HCT116 (cell line): ENCODE measurements at regions not wholly inside any gene's neighbourhood (a gene's known extent, or its start where the extent isn't known, plus 50 kb on each side); places are given as distances from the start of the nearest gene placed in this dataset.

Experiments
- ATAC-seq: fragments of 200-7000 bp; cut with Tn5 transposase; 2 replicates; pipeline ENCODE4 v1.9.1; 2020; ENCODE audit warnings: mild to moderate bottlenecking, moderate library complexity
- BruUV-seq: library from RNA; stranded (reverse); fragments of 400-500 nt; replicated peaks from 2 replicates; lab custom pipeline; 2021; lab: Mats Ljungman, UMichigan
- CTCF ChIA-PET: fragments of 300-600 bp; sonication (Branson Sonifier 250); formaldehyde crosslinking; loops from one replicate; lab custom pipeline; 2021; ENCODE audit warnings: antibody characterized with exemption; lab: Charles Lee
- POLR2A ChIA-PET: fragments of 300-600, 350-600 bp; sonication (Branson Sonifier 250); formaldehyde crosslinking; loops from one replicate; lab custom pipeline; 2021; ENCODE audit warnings: antibody characterized with exemption; lab: Charles Lee
- RAD21 ChIA-PET, 2 experiments: fragments of 300-600 bp; sonication (Branson Sonifier 250); formaldehyde crosslinking; loops; one replicate each; lab custom pipeline; 2023; ENCODE audit warnings: low total read pairs in 2 of 2; ENCODE audit not compliant: uncharacterized antibody in 2 of 2, unreplicated experiment in 2 of 2, low non-redundant PET in 1 of 2; lab: Charles Lee
- DNase-seq: peaks from one replicate; pipeline ENCODE4 v3.0.0-alpha.2; 2010; ENCODE audit warnings: low read depth, low spot score
- H2AFZ ChIP-seq: fragments of 200-600 bp; shearing (Covaris generic), sonication (generic); 2 replicates; pipeline ENCODE4 v1.6.1; 2017; ENCODE audit warnings: low read depth, mixed run types, mixed read lengths, antibody characterized with exemption, low read length; ENCODE audit not compliant: poor library complexity, severe bottlenecking
- H3K27ac ChIP-seq: 2 replicates; pipeline ENCODE4 v1.5.1; 2012; ENCODE audit warnings: low read depth, low read length
- H3K27me3 ChIP-seq: fragments of 200-600 bp; sonication (generic); 2 replicates; pipeline ENCODE4 v1.6.1; 2016; ENCODE audit warnings: mixed run types, low read length, mixed read lengths; ENCODE audit not compliant: insufficient read depth
- H3K36me3 ChIP-seq, 2 experiments: fragments of 200-500 bp in 1 of 2; fragments of 200-600 bp in 1 of 2; sonication (Bioruptor generic) in 1 of 2; sonication (generic) in 1 of 2; 2 replicates each; pipeline versions ENCODE4 v1.5.1 to v1.6.1; 2014 to 2016; ENCODE audit warnings: low read length in 2 of 2, inconsistent platforms in 1 of 2, mixed read lengths in 1 of 2, mixed run types in 1 of 2; ENCODE audit not compliant: insufficient read depth in 2 of 2, control insufficient read depth in 1 of 2
- H3K4me1 ChIP-seq, 2 experiments: fragments of 200-600 bp in 1 of 2; sonication (generic) in 1 of 2; 2 replicates each; pipeline versions ENCODE4 v1.5.1 to v1.6.1; 2012 to 2017; ENCODE audit warnings: low read length in 2 of 2, inconsistent platforms in 1 of 2, mild to moderate bottlenecking in 1 of 2, mixed read lengths in 1 of 2, mixed run types in 1 of 2, moderate library complexity in 1 of 2; ENCODE audit not compliant: insufficient read depth in 2 of 2, control insufficient read depth in 1 of 2
- H3K4me2 ChIP-seq: fragments of 200-600 bp; sonication (generic); 2 replicates; pipeline ENCODE4 v1.6.1; 2017; ENCODE audit warnings: mixed run types, low read length, mixed read lengths
- H3K4me3 ChIP-seq, 2 experiments: fragments of 200-600 bp in 1 of 2; sonication (generic) in 1 of 2; replicated peaks in 1 of 2; 2 replicates each; pipeline ENCODE4 v1.5.1; 2011 to 2016; ENCODE audit warnings: low read length in 2 of 2, control low read depth in 1 of 2, low read depth in 1 of 2, mild to moderate bottlenecking in 1 of 2, mixed read lengths in 1 of 2, mixed run types in 1 of 2
- H3K79me2 ChIP-seq: fragments of 200-600 bp; sonication (generic); 2 replicates; pipeline ENCODE4 v1.6.1; 2017; ENCODE audit warnings: mild to moderate bottlenecking, mixed run types, low read length, moderate library complexity, mixed read lengths; ENCODE audit not compliant: insufficient read depth
- H3K9ac ChIP-seq: fragments of 200-600 bp; sonication (generic); 2 replicates; pipeline ENCODE4 v1.6.1; 2016; ENCODE audit warnings: low read length, mixed read lengths
- H3K9me2 ChIP-seq: fragments of 200-600 bp; sonication (generic), shearing (Covaris generic); 2 replicates; pipeline ENCODE4 v1.6.1; 2017; ENCODE audit warnings: mixed run types, mild to moderate bottlenecking, moderate library complexity; ENCODE audit not compliant: insufficient read depth
- H3K9me3 ChIP-seq, 2 experiments: fragments of 200-500 bp in 1 of 2; fragments of 200-600 bp in 1 of 2; sonication (Bioruptor generic) in 1 of 2; sonication (generic) in 1 of 2; 2 replicates each; pipeline ENCODE4 v1.6.1; 2014 to 2017; ENCODE audit warnings: low read length in 2 of 2, mixed read lengths in 2 of 2, inconsistent platforms in 1 of 2, low read depth in 1 of 2, mild to moderate bottlenecking in 1 of 2, mixed run types in 1 of 2, moderate library complexity in 1 of 2; ENCODE audit not compliant: control insufficient read depth in 1 of 2, insufficient read depth in 1 of 2
- H4K20me1 ChIP-seq: fragments of 200-600 bp; sonication (generic), shearing (Covaris generic); 2 replicates; pipeline ENCODE4 v1.6.1; 2017; ENCODE audit warnings: mixed run types, mild to moderate bottlenecking, moderate library complexity; ENCODE audit not compliant: insufficient read depth
- CBX3 ChIP-seq: IDR thresholded peaks from 2 replicates; pipeline ENCODE4 v1.6.1; 2012; ENCODE audit warnings: low read depth
- CEBPB ChIP-seq: IDR thresholded peaks from 2 replicates; pipeline ENCODE4 v1.6.1; 2012; ENCODE audit warnings: low read depth
- EGR1 ChIP-seq: IDR thresholded peaks from 2 replicates; pipeline ENCODE4 v1.6.1; 2012; ENCODE audit warnings: low read depth
- ELF1 ChIP-seq: IDR thresholded peaks from 2 replicates; pipeline ENCODE4 v1.6.1; 2012; ENCODE audit warnings: low read depth, borderline replicate concordance
- EZH2 ChIP-seq: fragments of 200-600 bp; sonication (generic); IDR thresholded peaks from 2 replicates; pipeline ENCODE4 v1.6.1; 2017; ENCODE audit warnings: antibody characterized with exemption, mixed run types
- EZH2phosphoT487 ChIP-seq: fragments of 200-600 bp; IDR thresholded peaks from 2 replicates; pipeline ENCODE4 v1.6.1; 2018; ENCODE audit warnings: antibody characterized with exemption, borderline replicate concordance
- JUND ChIP-seq: IDR thresholded peaks from 2 replicates; pipeline ENCODE4 v1.6.1; 2012
- POLR2A ChIP-seq: IDR thresholded peaks from 2 replicates; pipeline ENCODE4 v1.7.0; 2011; ENCODE audit warnings: borderline replicate concordance; ENCODE audit not compliant: insufficient read depth, insufficient read length; ENCODE audit errors: extremely low read depth
- POLR2AphosphoS5 ChIP-seq: IDR thresholded peaks from 2 replicates; pipeline ENCODE4 v1.6.1; 2011; ENCODE audit warnings: mild to moderate bottlenecking, low read depth, low read length, moderate library complexity
- RAD21 ChIP-seq: IDR thresholded peaks from 2 replicates; pipeline ENCODE4 v1.6.1; 2012; ENCODE audit warnings: low read depth, mild to moderate bottlenecking
- REST ChIP-seq: IDR thresholded peaks from 2 replicates; pipeline ENCODE4 v1.6.1; 2012; ENCODE audit warnings: low read depth
- SIN3A ChIP-seq: IDR thresholded peaks from 2 replicates; pipeline ENCODE4 v1.6.1; 2012; ENCODE audit warnings: low read depth
- SP1 ChIP-seq: IDR thresholded peaks from 2 replicates; pipeline ENCODE4 v1.6.1; 2012; ENCODE audit warnings: low read depth
- TCF7L2 ChIP-seq: IDR thresholded peaks from 2 replicates; pipeline ENCODE4 v1.7.0; 2011; ENCODE audit warnings: borderline replicate concordance, inconsistent platforms; ENCODE audit not compliant: insufficient read depth, insufficient read length; ENCODE audit errors: extremely low read depth
- YY1 ChIP-seq: IDR thresholded peaks from 2 replicates; pipeline ENCODE4 v1.6.1; 2011; ENCODE audit warnings: low read length, low read depth, moderate library complexity, mild to moderate bottlenecking; ENCODE audit not compliant: insufficient replicate concordance; ENCODE audit errors: extremely low read depth
- ZNF274 ChIP-seq: fragments of 200-500 bp; sonication (Bioruptor generic); IDR thresholded peaks from 2 replicates; pipeline ENCODE4 v1.6.1; 2014; ENCODE audit warnings: mild to moderate bottlenecking, low read depth, low read length, inconsistent platforms
- intact Hi-C: fragments of 100-400 bp; cut with micrococcal nuclease; formaldehyde crosslinking; loops from 2 replicates; pipeline ENCODE4 v1.10.0; 2022
- TF ChIP-seq, protein P1 (sequence below): IDR thresholded peaks from 2 replicates; pipeline ENCODE4 v1.6.1; 2012
- TF ChIP-seq, protein P2 (sequence below): IDR thresholded peaks from 2 replicates; pipeline ENCODE4 v1.6.1; 2011; ENCODE audit warnings: mild to moderate bottlenecking, low read length, moderate library complexity; ENCODE audit not compliant: insufficient replicate concordance; ENCODE audit errors: extremely low read depth
- TF ChIP-seq, protein P3 (sequence below), 3 experiments: fragments of 200-600 bp in 1 of 3; sonication (generic) in 1 of 3; IDR thresholded peaks in 2 of 3; conservative IDR thresholded peaks in 1 of 3; 2 replicates each; pipeline ENCODE4 v1.5.1; 2012 to 2017; ENCODE audit warnings: low read depth in 2 of 3, low read length in 2 of 3, antibody characterized with exemption in 1 of 3, borderline replicate concordance in 1 of 3, control low read depth in 1 of 3, mild to moderate bottlenecking in 1 of 3, mixed read lengths in 1 of 3, mixed run types in 1 of 3, moderate library complexity in 1 of 3; ENCODE audit not compliant: insufficient read depth in 1 of 3

DNA sequence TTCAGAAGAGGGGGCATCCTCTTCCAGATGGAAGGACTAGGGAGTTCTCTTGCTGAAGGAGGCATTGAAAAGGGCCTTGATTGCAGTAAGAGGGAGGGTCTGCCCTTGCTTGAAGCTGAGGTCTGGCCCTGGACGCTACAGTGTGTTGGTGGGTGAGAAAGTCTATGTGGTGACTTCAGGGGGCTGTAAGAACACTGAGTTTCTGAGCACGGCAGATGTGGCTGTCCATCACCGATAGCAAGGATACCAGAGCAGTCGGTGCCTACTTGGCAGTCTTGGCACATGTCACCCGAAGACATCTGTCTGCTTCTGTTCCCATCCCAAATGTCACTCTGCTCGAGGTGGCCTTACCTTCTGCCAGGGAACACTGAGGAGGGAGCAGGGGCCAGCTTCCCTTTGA lies 631.1 kb upstream of the CFAP20DC start:
- no peak for DNase-seq
- no peak for TF ChIP-seq JUND
- TF ChIP-seq EZH2phosphoT487: no peak
- TF ChIP-seq YY1: no peak
- TF ChIP-seq, protein P1, sequence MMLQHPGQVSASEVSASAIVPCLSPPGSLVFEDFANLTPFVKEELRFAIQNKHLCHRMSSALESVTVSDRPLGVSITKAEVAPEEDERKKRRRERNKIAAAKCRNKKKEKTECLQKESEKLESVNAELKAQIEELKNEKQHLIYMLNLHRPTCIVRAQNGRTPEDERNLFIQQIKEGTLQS: no peak
- TF ChIP-seq, protein P2, sequence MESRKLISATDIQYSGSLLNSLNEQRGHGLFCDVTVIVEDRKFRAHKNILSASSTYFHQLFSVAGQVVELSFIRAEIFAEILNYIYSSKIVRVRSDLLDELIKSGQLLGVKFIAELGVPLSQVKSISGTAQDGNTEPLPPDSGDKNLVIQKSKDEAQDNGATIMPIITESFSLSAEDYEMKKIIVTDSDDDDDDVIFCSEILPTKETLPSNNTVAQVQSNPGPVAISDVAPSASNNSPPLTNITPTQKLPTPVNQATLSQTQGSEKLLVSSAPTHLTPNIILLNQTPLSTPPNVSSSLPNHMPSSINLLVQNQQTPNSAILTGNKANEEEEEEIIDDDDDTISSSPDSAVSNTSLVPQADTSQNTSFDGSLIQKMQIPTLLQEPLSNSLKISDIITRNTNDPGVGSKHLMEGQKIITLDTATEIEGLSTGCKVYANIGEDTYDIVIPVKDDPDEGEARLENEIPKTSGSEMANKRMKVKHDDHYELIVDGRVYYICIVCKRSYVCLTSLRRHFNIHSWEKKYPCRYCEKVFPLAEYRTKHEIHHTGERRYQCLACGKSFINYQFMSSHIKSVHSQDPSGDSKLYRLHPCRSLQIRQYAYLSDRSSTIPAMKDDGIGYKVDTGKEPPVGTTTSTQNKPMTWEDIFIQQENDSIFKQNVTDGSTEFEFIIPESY: no peak
- no peak for TF ChIP-seq ZNF274
- TF ChIP-seq ELF1: no peak
- TF ChIP-seq EZH2: no peak
- TF ChIP-seq POLR2A: no peak
- no peak for TF ChIP-seq RAD21
- TF ChIP-seq SP1: no peak
- no peak for TF ChIP-seq EGR1
- no peak for TF ChIP-seq CBX3
- no peak for TF ChIP-seq REST
- no peak for TF ChIP-seq POLR2AphosphoS5
- no peak for TF ChIP-seq SIN3A
- TF ChIP-seq CEBPB: no peak
- TF ChIP-seq, protein P3, sequence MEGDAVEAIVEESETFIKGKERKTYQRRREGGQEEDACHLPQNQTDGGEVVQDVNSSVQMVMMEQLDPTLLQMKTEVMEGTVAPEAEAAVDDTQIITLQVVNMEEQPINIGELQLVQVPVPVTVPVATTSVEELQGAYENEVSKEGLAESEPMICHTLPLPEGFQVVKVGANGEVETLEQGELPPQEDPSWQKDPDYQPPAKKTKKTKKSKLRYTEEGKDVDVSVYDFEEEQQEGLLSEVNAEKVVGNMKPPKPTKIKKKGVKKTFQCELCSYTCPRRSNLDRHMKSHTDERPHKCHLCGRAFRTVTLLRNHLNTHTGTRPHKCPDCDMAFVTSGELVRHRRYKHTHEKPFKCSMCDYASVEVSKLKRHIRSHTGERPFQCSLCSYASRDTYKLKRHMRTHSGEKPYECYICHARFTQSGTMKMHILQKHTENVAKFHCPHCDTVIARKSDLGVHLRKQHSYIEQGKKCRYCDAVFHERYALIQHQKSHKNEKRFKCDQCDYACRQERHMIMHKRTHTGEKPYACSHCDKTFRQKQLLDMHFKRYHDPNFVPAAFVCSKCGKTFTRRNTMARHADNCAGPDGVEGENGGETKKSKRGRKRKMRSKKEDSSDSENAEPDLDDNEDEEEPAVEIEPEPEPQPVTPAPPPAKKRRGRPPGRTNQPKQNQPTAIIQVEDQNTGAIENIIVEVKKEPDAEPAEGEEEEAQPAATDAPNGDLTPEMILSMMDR (IDR thresholded peaks at IDR 0.05 in 2 of 3, conservative IDR thresholded peaks at IDR 0.05 in 1 of 3; ENCODE audit: borderline replicate concordance in 1 of 3, insufficient read depth in 1 of 3, low read depth in 2 of 3, low read length in 2 of 3): no peak
- TF ChIP-seq TCF7L2: no peak
- no peaks in the 10 kb centered on the region for H4K20me1 ChIP-seq
- no peaks in the 10 kb centered on the region for H3K79me2 ChIP-seq
- no peak for ATAC-seq
- no peaks in the 10 kb centered on the region for H3K9me2 ChIP-seq
- no peaks in the 10 kb centered on the region for H3K9me3 ChIP-seq
- POLR2A ChIA-PET: no interaction called here
- no peak overlapping the region for H3K4me2 ChIP-seq
- no peak overlapping the region for H3K9ac ChIP-seq
- no peak overlapping the region for H2AFZ ChIP-seq
- no TSS peak for BruUV-seq
- intact Hi-C loops: no loop called here
- no peak overlapping the region for H3K27ac ChIP-seq
- peaks cover 25% of the 10 kb centered on the region; the same call in 1 of the 2 replicates for H3K27me3 ChIP-seq
- H3K4me1 ChIP-seq: no peaks in the 10 kb centered on the region
- RAD21 ChIA-PET: no interaction called here
- no peak overlapping the region for H3K4me3 ChIP-seq
- no peaks in the 10 kb centered on the region for H3K36me3 ChIP-seq
- CTCF ChIA-PET: no interaction called here
